ENCODE measurements at regions not wholly inside any gene's neighbourhood (a gene's known extent, or its start where the extent isn't known, plus 50 kb on each side); places are given as distances from the start of the nearest gene placed in this dataset.

DNA sequence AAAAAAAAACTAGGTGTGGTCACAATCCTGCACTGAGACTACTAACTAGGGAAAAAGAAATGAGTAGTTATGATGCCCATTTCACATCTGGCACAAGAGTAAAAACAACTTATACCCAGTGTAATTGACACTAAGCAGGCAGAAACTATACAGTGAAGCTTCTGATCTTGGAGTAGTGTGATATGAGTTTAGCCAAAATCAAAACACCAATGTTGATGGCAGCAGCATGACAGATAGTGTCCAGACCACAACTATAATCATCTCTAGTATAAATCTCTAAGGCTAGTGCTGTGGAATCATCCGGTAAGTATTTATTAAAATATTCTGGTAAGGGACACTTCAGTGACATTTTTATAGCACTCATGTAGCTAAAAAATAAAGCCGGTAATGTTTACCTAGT lies 108.5 kb upstream of the EPHA6 start:
- no peak for TF ChIP-seq EP300 (IDR thresholded peaks at IDR 0.05; ENCODE audit: low read depth)
- TF ChIP-seq, protein P1, sequence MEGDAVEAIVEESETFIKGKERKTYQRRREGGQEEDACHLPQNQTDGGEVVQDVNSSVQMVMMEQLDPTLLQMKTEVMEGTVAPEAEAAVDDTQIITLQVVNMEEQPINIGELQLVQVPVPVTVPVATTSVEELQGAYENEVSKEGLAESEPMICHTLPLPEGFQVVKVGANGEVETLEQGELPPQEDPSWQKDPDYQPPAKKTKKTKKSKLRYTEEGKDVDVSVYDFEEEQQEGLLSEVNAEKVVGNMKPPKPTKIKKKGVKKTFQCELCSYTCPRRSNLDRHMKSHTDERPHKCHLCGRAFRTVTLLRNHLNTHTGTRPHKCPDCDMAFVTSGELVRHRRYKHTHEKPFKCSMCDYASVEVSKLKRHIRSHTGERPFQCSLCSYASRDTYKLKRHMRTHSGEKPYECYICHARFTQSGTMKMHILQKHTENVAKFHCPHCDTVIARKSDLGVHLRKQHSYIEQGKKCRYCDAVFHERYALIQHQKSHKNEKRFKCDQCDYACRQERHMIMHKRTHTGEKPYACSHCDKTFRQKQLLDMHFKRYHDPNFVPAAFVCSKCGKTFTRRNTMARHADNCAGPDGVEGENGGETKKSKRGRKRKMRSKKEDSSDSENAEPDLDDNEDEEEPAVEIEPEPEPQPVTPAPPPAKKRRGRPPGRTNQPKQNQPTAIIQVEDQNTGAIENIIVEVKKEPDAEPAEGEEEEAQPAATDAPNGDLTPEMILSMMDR (IDR thresholded peaks at IDR 0.05), result no peak

Data from transverse colon (tissue), 3 donors.